Astrocyte of the hippocampus (primary cell): ENCODE measurements at regions not wholly inside any gene's neighbourhood (a gene's known extent, or its start where the extent isn't known, plus 50 kb on each side); places are given as distances from the start of the nearest gene placed in this dataset.

ENCODE experiments used
- DNase-seq: peaks from one replicate; pipeline ENCODE4 v3.0.0; 2011; ENCODE audit warnings: low read depth, low spot score

GRCh38 chr11:26028393-26028911 lies 303.5 kb upstream of the ANO3 start:
- DNase-seq = no peak

GRCh38 chr11:26030399-26030798 lies 301.5 kb upstream of the ANO3 start:
- no peak for DNase-seq

GRCh38 chr11:26032241-26032640 lies 299.7 kb upstream of the ANO3 start:
- DNase-seq = no peak

GRCh38 chr11:26035696-26036095 lies 296.2 kb upstream of the ANO3 start:
- DNase-seq = no peak

- DNase-seq = no peak
These were observed 294.2 kb upstream of the ANO3 start for GRCh38 chr11:26037716-26038115.

- no peak for DNase-seq
These were observed 291.6 kb upstream of the ANO3 start for GRCh38 chr11:26040339-26040738.

GRCh38 chr11:26042113-26042512 lies 289.8 kb upstream of the ANO3 start:
- no peak for DNase-seq

- DNase-seq = no peak
These were observed 288.3 kb upstream of the ANO3 start for GRCh38 chr11:26043665-26044064.

GRCh38 chr11:26044389-26044788 lies 287.5 kb upstream of the ANO3 start:
- no peak for DNase-seq

- no peak for DNase-seq
These were observed 286.8 kb upstream of the ANO3 start for GRCh38 chr11:26045082-26045481.

GRCh38 chr11:26048271-26048670 lies 283.7 kb upstream of the ANO3 start:
- no peak for DNase-seq

GRCh38 chr11:26053966-26054365 lies 278.0 kb upstream of the ANO3 start:
- no peak for DNase-seq

- DNase-seq = no peak
These were observed 269.3 kb upstream of the ANO3 start for GRCh38 chr11:26062660-26063059.

- no peak for DNase-seq
These were observed 268.0 kb upstream of the ANO3 start for GRCh38 chr11:26063915-26064314.

GRCh38 chr11:26065944-26066343 lies 266.0 kb upstream of the ANO3 start:
- DNase-seq = no peak

GRCh38 chr11:26070714-26071380 lies 261.1 kb upstream of the ANO3 start:
- no peak for DNase-seq

GRCh38 chr11:26072614-26073153 lies 259.2 kb upstream of the ANO3 start:
- no peak for DNase-seq

GRCh38 chr11:26073646-26074045 lies 258.3 kb upstream of the ANO3 start:
- DNase-seq = no peak

- DNase-seq = no peak
These were observed 255.5 kb upstream of the ANO3 start for GRCh38 chr11:26076233-26076990.

- DNase-seq = no peak
These were observed 253.6 kb upstream of the ANO3 start for GRCh38 chr11:26078231-26078821.

- DNase-seq = no peak
These were observed 247.6 kb upstream of the ANO3 start for GRCh38 chr11:26084313-26084712.

- DNase-seq = no peak
These were observed 245.9 kb upstream of the ANO3 start for GRCh38 chr11:26086028-26086427.
